Astrocyte (in vitro differentiated cells and primary cell): ENCODE measurements at regions not wholly inside any gene's neighbourhood (a gene's known extent, or its start where the extent isn't known, plus 50 kb on each side); places are given as distances from the start of the nearest gene placed in this dataset.

Experiments
- DNase-seq: peaks from one replicate; pipeline ENCODE4 v3.0.0-alpha.2; 2010; ENCODE audit warnings: low read depth
- FAIRE-seq: peaks from 2 replicates; lab custom pipeline; 2011; peaks lifted over from hg19 to GRCh38; lab: Jason Lieb, UNC
- H2AFZ ChIP-seq: 2 replicates; pipeline ENCODE4 v1.6.0; 2012; ENCODE audit warnings: low read depth, low read length, inconsistent platforms
- H3K27ac ChIP-seq: 2 replicates; pipeline ENCODE4 v1.5.1; 2011; ENCODE audit warnings: low read depth, low read length, inconsistent platforms
- H3K27me3 ChIP-seq: 2 replicates; pipeline ENCODE4 v1.6.0; 2011; ENCODE audit warnings: low read length, inconsistent platforms; ENCODE audit not compliant: insufficient read depth
- H3K36me3 ChIP-seq: 2 replicates; pipeline ENCODE4 v1.5.1; 2011; ENCODE audit warnings: low read length, inconsistent platforms; ENCODE audit not compliant: insufficient read depth
- H3K4me1 ChIP-seq: 2 replicates; pipeline ENCODE4 v1.5.1; 2011; ENCODE audit warnings: low read length, inconsistent platforms; ENCODE audit not compliant: insufficient read depth
- H3K4me2 ChIP-seq: 2 replicates; pipeline ENCODE4 v1.6.0; 2012; ENCODE audit warnings: low read length, inconsistent platforms
- H3K4me3 ChIP-seq: 2 replicates; pipeline ENCODE4 v1.5.1; 2011; ENCODE audit warnings: low read depth, mild to moderate bottlenecking, low read length, inconsistent platforms; ENCODE audit not compliant: insufficient read depth
- H3K79me2 ChIP-seq: 2 replicates; pipeline ENCODE4 v1.6.0; 2012; ENCODE audit warnings: mild to moderate bottlenecking, low read length, inconsistent platforms; ENCODE audit not compliant: insufficient read depth
- H3K9ac ChIP-seq: 2 replicates; pipeline ENCODE4 v1.6.0; 2012; ENCODE audit warnings: mild to moderate bottlenecking, low read length, inconsistent platforms
- H3K9me3 ChIP-seq: 2 replicates; pipeline ENCODE4 v1.5.1; 2012; ENCODE audit warnings: low read depth, mild to moderate bottlenecking, low read length, inconsistent platforms; ENCODE audit not compliant: insufficient read depth
- H4K20me1 ChIP-seq: 2 replicates; pipeline ENCODE4 v1.6.0; 2012; ENCODE audit warnings: low read length, inconsistent platforms; ENCODE audit not compliant: insufficient read depth
- H3K27ac Mint-ChIP-seq: one replicate; pipeline ENCODE4 v1.8.0; 2021; ENCODE audit warnings: mild to moderate bottlenecking, mixed read lengths; ENCODE audit not compliant: unreplicated experiment
- H3K27me3 Mint-ChIP-seq: one replicate; pipeline ENCODE4 v1.8.0; 2021; ENCODE audit warnings: low read depth, mixed read lengths; ENCODE audit not compliant: unreplicated experiment
- H3K36me3 Mint-ChIP-seq: one replicate; pipeline ENCODE4 v1.8.0; 2021; ENCODE audit warnings: low read depth, mixed read lengths; ENCODE audit not compliant: unreplicated experiment
- H3K4me1 Mint-ChIP-seq: one replicate; pipeline ENCODE4 v1.8.0; 2021; ENCODE audit warnings: low read depth, mixed read lengths; ENCODE audit not compliant: unreplicated experiment
- H3K4me3 Mint-ChIP-seq: one replicate; pipeline ENCODE4 v1.8.0; 2021; ENCODE audit warnings: mild to moderate bottlenecking, moderate library complexity, mixed read lengths; ENCODE audit not compliant: unreplicated experiment
- H3K9me3 Mint-ChIP-seq: one replicate; pipeline ENCODE4 v1.8.0; 2021; ENCODE audit warnings: mild to moderate bottlenecking, mixed read lengths; ENCODE audit not compliant: unreplicated experiment
- CTCF ChIP-seq: IDR thresholded peaks from 2 replicates; pipeline ENCODE4 v1.5.1; 2011; ENCODE audit warnings: low read depth, mild to moderate bottlenecking, inconsistent platforms, low read length, moderate library complexity; ENCODE audit not compliant: insufficient read depth
- EZH2 ChIP-seq: IDR thresholded peaks from 2 replicates; pipeline ENCODE4 v1.6.1; 2012; ENCODE audit warnings: mild to moderate bottlenecking, low read length, inconsistent platforms; ENCODE audit not compliant: insufficient read depth

DNA sequence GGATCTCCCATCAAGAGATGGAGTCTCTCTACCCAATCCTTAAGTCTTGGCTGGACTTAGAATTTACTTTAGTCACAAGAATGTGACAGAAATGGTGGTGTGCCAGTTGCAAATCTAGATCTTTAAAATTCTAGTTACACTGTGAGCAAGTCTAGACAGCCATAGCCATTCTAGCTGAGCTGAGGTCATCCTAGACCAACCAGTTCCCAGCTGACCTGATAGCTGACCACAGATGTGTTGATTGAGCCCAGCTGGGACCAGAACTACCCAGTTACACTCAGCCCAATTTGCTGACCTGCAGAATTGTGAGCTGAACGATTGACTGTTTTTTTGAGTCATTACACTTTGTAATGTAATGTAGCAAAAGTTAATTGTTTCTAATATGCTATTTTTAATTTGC, 251.8 kb downstream of the ADGRL2 start:
- no peaks in the 10 kb centered on the region for H3K36me3 Mint-ChIP-seq
- no peaks in the 10 kb centered on the region for H3K36me3 ChIP-seq
- no peak overlapping the region for H2AFZ ChIP-seq
- no peaks in the 10 kb centered on the region for H3K9me3 ChIP-seq
- no peaks in the 10 kb centered on the region for H3K4me1 ChIP-seq
- no peaks in the 10 kb centered on the region for H3K27me3 Mint-ChIP-seq
- TF ChIP-seq CTCF (no peak), EZH2 (no peak)
- no peak overlapping the region for H3K27ac ChIP-seq
- H4K20me1 ChIP-seq = no peaks in the 10 kb centered on the region
- no peak overlapping the region for H3K4me3 ChIP-seq
- no peak for FAIRE-seq
- DNase-seq = no peak
- no peak overlapping the region for H3K9ac ChIP-seq
- no peaks in the 10 kb centered on the region for H3K79me2 ChIP-seq
- H3K4me1 Mint-ChIP-seq = peaks cover 2% of the 10 kb centered on the region
- no peaks in the 10 kb centered on the region for H3K9me3 Mint-ChIP-seq
- H3K27me3 ChIP-seq = no peaks in the 10 kb centered on the region
- H3K4me3 Mint-ChIP-seq = no peak overlapping the region
- H3K4me2 ChIP-seq = no peak overlapping the region
- no peak overlapping the region for H3K27ac Mint-ChIP-seq

- Histone ChIP-seq H3K27me3 (no peaks in the 10 kb centered on the region), H3K27ac (no peak overlapping the region), H3K4me3 (no peak overlapping the region), H2AFZ (peak overlapping the region; percentile 46), H3K4me2 (no peak overlapping the region), H3K4me1 (no peaks in the 10 kb centered on the region), H3K9ac (no peak overlapping the region), H4K20me1 (no peaks in the 10 kb centered on the region), H3K9me3 (no peaks in the 10 kb centered on the region), H3K36me3 (no peaks in the 10 kb centered on the region), H3K79me2 (no peaks in the 10 kb centered on the region)
- TF ChIP-seq EZH2 (no peak), CTCF (no peak)
- H3K4me1 Mint-ChIP-seq = peaks cover 2% of the 10 kb centered on the region
- no peaks in the 10 kb centered on the region for H3K27me3 Mint-ChIP-seq
- FAIRE-seq = no peak
- no peaks in the 10 kb centered on the region for H3K9me3 Mint-ChIP-seq
- no peak overlapping the region for H3K27ac Mint-ChIP-seq
- H3K4me3 Mint-ChIP-seq = no peak overlapping the region
- no peak for DNase-seq
- H3K36me3 Mint-ChIP-seq = no peaks in the 10 kb centered on the region
Observed at GRCh38 chr1:82048596-82048995, 247.9 kb downstream of the ADGRL2 start.

- H3K27me3 ChIP-seq = no peaks in the 10 kb centered on the region
Observed at GRCh38 chr1:82045221-82045620, 244.5 kb downstream of the ADGRL2 start.

More at GRCh38 chr1:82045221-82045620, 244.5 kb downstream of the ADGRL2 start:
- H3K4me3 Mint-ChIP-seq = no peak overlapping the region
- H3K9me3 Mint-ChIP-seq = no peaks in the 10 kb centered on the region
- H2AFZ ChIP-seq = no peak overlapping the region
- no peaks in the 10 kb centered on the region for H3K36me3 ChIP-seq
- H3K27me3 Mint-ChIP-seq = no peaks in the 10 kb centered on the region
- no peaks in the 10 kb centered on the region for H3K36me3 Mint-ChIP-seq
- H3K4me3 ChIP-seq = no peak overlapping the region
- no peaks in the 10 kb centered on the region for H4K20me1 ChIP-seq
- H3K27ac Mint-ChIP-seq = no peak overlapping the region
- TF ChIP-seq CTCF = no peak
- no peak for TF ChIP-seq EZH2
- no peaks in the 10 kb centered on the region for H3K9me3 ChIP-seq
- no peak for DNase-seq
- H3K4me1 Mint-ChIP-seq = no peaks in the 10 kb centered on the region
- FAIRE-seq = no peak
- H3K27ac ChIP-seq = no peak overlapping the region
- H3K79me2 ChIP-seq = no peaks in the 10 kb centered on the region
- H3K4me1 ChIP-seq = no peaks in the 10 kb centered on the region
- H3K4me2 ChIP-seq = no peak overlapping the region
- no peak overlapping the region for H3K9ac ChIP-seq
